Activated CD8-positive, alpha-beta memory T cell treated with anti-CD3 and anti-CD28 coated beads, Interleukin-2, amount 50 U/mL, for 24 hours (primary cell): ENCODE measurements at regions not wholly inside any gene's neighbourhood (a gene's known extent, or its start where the extent isn't known, plus 50 kb on each side); places are given as distances from the start of the nearest gene placed in this dataset.

Source experiments
- DNase-seq: peaks from one replicate; pipeline ENCODE4 v3.0.0-alpha.2; 2020; ENCODE audit errors: extremely low read depth

- DNase-seq: no peak
Measured at GRCh38 chr10:83250396-83250795, 888.9 kb upstream of the GHITM start.

- DNase-seq: no peak
Measured at GRCh38 chr10:83252169-83252568, 887.1 kb upstream of the GHITM start.

GRCh38 chr10:83252596-83252995 lies 886.7 kb upstream of the GHITM start:
- DNase-seq: no peak

- DNase-seq: no peak
Measured at GRCh38 chr10:83253011-83253671, 886.2 kb upstream of the GHITM start.

- DNase-seq: no peak
Measured at GRCh38 chr10:83254698-83255097, 884.6 kb upstream of the GHITM start.

DNA sequence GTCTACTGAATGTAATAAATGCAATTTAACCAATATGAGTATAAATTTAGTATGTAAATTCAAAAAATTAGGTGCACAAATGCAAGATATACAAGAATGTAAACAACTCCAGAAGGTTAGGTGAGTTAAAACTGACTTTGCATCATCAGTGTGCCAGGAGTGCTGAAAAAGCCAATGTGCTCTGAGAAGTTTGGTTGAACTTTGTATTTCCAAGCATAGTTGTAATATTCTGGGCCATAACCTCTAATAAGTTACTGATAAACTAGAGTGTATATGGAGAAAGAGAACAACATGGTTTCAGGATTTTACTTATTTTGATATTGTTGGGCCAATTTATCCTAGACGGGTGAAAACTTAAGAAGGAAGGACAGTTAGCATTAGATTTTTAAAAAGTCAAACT lies 876.9 kb upstream of the GHITM start:
- DNase-seq: no peak

GRCh38 chr10:83272666-83273434 lies 866.5 kb upstream of the GHITM start:
- DNase-seq: no peak

- no peak for DNase-seq
Measured at GRCh38 chr10:83274088-83274487, 865.2 kb upstream of the GHITM start.

DNA sequence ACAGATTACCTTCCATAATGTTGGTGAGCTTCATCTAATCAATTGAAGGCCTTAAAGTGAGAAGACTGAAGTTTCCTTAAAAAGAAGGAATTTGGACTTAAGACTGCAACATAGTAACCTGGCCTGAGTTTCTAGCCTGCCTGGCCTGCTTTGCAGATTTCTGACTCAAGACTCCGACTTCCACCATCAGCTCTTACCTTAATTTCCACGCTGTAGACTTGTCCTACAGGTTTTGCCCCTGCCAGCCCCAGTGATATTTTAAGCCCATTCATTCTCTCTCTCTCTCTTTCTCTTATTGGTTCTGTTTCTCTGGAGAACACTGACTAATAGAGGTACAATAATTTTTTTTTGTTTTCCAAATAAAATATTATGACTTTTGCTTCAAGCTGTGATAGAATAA lies 862.3 kb upstream of the GHITM start:
- no peak for DNase-seq

- no peak for DNase-seq
Measured at GRCh38 chr10:83283151-83283550, 856.2 kb upstream of the GHITM start.

DNA sequence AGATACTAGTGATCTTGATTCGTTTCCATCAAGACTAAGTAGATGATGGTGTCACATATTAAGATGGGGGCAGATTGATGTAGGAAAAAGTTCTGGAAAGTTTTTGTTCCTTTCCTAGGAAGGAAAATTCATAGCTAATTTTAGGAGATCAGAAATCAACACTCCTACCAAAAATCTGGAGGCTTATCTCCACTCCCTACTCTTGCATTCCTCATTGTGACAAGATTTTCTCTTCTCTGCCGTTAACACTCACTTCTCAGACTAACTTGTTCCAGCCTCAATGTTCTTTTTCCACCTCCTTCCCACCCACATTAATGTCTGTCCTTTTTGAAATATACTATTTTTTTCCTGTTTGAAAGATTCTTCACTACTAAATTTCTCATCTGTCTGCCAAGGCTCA lies 851.9 kb upstream of the GHITM start:
- DNase-seq: no peak

- DNase-seq: no peak
Measured at GRCh38 chr10:83289373-83289772, 849.9 kb upstream of the GHITM start.

GRCh38 chr10:83289948-83290347 lies 849.4 kb upstream of the GHITM start:
- no peak for DNase-seq

DNA sequence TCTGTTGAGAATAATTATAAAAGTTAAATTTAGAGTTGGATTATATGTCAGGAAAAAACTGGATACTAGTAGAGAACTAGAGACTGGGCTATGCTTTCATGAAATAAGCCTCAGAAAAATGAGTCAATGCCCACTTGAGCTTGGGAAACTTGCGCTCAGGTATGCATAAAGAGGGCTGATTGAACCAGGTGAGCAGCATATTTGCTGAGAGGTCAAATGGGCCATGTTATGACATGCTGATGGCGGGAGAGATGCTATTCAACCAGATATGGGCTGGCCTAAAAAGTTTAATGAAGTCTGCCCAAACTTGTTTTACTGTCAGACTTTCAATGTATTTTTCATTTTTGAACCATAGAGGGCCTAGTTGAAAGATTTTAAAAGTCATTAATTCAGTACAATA lies 837.6 kb upstream of the GHITM start:
- no peak for DNase-seq

- no peak for DNase-seq
Measured at GRCh38 chr10:83302623-83303022, 836.7 kb upstream of the GHITM start.

DNA sequence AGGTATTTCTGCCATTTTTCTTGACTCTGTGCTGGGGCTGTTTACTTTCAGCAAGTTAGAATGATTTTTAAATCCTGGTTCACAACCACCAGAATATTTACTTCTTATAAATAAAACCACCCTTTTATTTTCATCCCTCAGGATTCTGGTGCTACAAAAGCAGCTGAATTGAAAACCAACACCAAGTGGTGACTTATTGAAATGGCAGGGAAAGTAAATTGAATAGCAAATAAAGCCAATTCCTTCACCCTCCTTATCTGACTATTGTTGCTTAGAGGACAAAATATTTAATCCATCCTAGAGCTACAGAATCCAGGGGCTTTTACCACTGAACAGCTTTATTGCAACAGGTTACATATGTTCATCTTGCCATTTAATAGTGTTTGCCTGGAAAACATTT lies 828.6 kb upstream of the GHITM start:
- no peak for DNase-seq

GRCh38 chr10:83312570-83312969 lies 826.7 kb upstream of the GHITM start:
- DNase-seq: no peak

DNA sequence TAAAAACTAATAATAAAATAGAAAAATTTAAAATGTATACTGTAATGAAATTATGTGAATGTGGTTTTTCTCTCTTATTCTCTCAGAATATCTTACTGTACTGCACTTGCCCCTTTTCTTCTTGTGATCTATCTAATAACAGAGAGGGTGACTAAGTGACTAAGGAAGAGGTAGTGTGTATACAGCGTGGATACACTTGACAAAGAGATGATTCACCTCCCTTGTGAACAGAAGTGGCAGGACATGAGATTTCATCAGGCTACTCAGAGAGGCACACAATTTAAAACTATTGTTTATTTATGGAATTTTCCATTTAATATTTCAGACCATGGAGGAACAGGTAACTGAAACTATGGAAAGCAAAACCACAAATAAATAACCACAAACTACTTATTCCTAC lies 806.6 kb upstream of the GHITM start:
- DNase-seq: no peak

GRCh38 chr10:83333566-83333965 lies 805.7 kb upstream of the GHITM start:
- DNase-seq: no peak

GRCh38 chr10:83343676-83344075 lies 795.6 kb upstream of the GHITM start:
- no peak for DNase-seq

DNA sequence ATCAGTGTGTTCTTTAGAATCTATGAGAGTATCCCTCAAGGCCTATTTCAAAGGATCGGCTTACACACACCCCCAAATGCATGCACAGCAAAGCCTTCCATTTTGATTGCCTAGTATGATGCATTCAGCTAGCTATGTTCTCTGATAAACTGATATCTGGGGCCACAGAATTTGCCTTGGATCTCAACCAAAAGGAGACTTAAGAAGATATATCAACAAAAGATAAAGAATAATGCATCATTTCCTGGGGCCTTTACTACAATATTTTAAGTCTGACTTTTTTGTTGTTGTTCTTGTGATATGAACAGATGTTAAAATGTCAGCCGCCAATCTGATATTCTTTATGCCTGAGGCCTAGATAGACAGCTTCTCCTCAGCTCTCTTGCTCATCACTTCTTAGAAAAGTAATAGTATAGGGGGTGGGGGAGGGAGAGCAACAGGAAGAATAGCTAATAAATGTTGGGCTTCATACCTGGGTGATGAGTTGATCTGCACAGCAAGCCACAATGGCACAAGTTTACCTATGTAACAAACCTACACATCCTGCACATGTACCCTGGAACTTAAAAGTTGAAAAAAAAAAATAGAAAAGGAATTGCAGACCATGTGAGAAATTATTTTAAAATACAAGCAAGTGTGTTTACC lies 792.9 kb upstream of the GHITM start:
- DNase-seq: no peak

DNA sequence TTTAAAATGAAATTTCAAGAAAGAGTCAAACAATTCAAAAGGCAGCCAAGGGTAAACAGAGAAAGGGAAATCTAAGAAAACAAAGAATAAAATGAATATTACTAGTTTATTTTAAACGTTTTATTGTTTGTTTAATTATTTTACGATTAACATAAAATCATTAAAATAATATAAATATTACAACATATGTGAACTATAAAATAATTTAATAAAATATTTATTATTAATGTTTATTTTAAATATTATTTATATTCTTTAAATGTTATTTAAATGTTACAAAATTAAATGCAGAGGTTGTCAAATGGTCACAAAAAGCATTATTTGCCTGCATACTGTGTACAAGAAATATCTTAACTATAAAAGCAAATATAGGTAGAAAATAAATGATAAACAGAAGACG lies 786.7 kb upstream of the GHITM start:
- DNase-seq: no peak

DNA sequence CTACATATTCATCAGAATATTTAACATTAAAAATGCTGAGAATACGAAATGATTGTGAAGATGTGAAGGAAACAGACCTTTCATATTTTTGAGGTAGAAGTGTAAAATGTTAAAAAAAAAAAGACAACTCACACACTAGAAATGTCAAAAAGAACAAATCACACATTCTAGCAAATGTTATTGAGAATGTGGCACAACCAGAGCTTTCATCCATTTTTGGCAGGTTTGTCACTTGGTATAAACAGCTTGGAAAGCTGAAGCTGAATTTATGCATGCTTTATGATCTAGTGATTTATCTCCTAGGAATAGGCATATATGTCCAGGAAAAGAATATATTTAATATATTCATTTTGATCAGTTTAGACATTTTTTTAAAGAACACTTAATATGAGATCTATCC lies 784.9 kb upstream of the GHITM start:
- DNase-seq: no peak
